Dermis blood vessel endothelial cell (primary cell): ENCODE measurements at regions not wholly inside any gene's neighbourhood (a gene's known extent, or its start where the extent isn't known, plus 50 kb on each side); places are given as distances from the start of the nearest gene placed in this dataset.
"Not testable (repeated sequence)": the region's sequence is repeated elsewhere in the genome, so short reads cannot be mapped to it uniquely, and the experiment has no call there.

Source experiments
- DNase-seq: peaks from one replicate; pipeline ENCODE4 v3.0.0; 2010

- no peak for DNase-seq
Observed at GRCh38 chr3:140752499-140752898, 74.6 kb downstream of the TRIM42 start.

DNA sequence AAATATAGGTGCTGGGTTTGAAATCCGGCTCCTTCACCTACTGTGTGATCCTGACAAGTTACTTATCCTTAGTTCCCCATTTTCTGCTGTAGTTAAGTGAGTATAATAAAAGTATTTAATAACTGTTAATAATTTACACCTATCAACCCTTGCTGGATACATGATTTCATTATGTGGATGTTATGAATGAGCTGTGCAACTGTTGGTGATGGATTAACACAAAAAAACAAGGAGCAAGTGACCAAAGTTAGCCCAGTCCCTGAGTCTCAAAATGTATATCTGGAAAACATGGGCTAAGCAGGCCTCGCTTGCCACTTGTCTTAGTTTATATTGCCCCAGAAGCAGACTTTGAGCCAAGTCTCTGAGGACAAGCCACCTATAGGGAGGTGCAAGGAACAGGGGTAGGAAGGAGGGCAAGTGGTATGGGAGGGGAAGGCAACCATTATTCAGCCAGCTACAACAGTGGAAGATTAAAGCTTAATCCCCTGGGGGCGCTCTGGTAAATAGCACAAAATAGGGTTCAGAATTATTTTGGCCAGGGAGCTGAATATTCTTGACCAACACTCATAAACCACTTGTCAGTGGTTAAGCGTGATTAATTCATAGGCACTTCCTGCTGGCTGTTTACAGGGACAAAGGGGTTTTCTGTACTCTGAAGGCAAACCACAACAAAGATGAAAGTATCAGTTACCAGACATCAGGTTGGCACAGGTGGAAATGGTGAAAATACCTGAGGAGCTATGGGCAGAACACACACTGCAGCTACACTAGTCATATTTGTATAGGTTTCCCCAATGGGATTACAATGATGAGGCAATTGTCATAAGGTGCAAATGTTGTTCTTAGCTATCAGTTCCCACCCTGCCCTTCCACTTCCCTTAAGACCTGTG lies 76.2 kb downstream of the TRIM42 start:
- no peak for DNase-seq

GRCh38 chr3:140754936-140755335 lies 77.1 kb downstream of the TRIM42 start:
- DNase-seq: no peak

- no peak for DNase-seq
Observed at GRCh38 chr3:140756240-140757016, 78.6 kb downstream of the TRIM42 start.

GRCh38 chr3:140758791-140759444 lies 81.1 kb downstream of the TRIM42 start:
- DNase-seq: no peak

DNA sequence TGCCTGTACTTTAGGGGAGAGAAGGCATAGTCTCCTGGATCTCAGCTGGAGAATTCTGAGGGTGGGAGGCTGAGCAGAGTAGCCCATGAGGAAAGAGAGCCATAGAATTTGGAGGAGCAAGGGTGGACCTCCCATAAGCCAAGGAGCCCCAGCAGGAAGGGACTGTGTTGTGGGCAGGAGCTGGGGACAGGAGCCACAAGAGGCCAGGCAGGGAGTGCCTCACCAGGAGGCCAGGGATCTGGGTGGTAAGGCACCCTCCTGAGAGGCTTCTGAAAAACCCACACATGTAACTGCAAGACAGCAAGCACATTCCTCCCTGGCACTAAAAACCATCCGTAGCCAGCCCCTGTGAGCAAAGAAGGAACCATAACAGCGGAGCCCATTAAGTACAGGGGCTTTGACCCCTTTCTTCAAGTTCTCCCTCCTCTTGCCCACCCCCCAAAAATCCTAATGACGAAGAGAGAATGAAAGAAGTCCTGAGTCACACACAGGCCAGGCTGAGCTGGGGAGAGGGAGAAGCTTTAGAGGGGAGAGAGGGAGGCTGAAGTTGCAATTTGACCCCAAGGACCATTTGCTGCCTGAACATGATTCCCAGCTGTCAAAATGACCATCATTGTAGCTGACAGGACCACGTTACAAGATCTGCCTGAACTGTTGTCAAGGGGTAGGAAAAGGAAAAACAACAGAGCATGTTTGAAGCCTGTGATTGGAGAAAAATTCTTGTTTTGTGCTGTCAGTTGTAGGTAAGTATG lies 82.6 kb downstream of the TRIM42 start:
- DNase-seq: no peak

- DNase-seq: no peak
Observed at GRCh38 chr3:140761076-140761639, 83.3 kb downstream of the TRIM42 start.

- no peak for DNase-seq
Observed at GRCh38 chr3:140762746-140763145, 84.9 kb downstream of the TRIM42 start.

DNA sequence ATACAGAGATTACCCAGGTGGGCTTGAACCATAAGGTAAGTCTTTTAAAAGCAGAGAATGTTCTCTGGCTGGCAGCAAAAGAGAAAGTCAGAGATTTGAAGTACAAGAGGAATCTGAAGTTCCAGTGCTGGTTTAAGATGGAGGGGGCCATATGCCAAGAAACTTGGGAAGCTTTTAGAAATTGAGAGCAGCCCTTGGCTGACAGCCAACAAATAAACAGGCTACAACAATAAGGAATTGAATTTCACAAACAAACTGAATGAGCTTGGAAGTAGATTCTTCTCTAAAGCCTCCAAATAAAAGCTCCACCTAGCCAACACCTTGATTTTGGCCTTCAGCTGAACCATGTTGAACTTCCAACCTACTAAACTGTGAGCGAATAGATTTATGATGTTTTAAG lies 85.7 kb downstream of the TRIM42 start:
- DNase-seq: no peak

GRCh38 chr3:140765246-140765645 lies 87.4 kb downstream of the TRIM42 start:
- DNase-seq: no peak

DNA sequence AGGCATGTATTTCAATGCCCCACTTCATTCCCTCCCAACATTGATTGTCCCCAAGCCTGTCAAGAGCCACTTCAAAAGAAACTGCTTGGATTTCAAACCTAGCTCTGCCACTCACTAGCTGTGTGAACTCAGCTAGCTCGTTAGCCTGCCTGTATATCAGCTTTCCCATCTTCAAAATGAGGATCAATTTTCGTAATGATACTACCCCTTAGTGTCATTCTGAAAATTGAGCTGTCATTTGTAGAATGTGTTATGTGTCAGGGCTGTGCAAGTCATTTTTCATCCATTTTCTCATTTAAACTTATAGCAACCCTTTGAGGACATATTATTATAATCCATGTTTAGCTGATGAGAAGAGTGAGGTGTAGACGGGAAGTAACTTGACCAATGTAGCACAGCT lies 88.6 kb downstream of the TRIM42 start:
- no peak for DNase-seq

- DNase-seq: no peak
Observed at GRCh38 chr3:140767566-140767965, 89.7 kb downstream of the TRIM42 start.

DNA sequence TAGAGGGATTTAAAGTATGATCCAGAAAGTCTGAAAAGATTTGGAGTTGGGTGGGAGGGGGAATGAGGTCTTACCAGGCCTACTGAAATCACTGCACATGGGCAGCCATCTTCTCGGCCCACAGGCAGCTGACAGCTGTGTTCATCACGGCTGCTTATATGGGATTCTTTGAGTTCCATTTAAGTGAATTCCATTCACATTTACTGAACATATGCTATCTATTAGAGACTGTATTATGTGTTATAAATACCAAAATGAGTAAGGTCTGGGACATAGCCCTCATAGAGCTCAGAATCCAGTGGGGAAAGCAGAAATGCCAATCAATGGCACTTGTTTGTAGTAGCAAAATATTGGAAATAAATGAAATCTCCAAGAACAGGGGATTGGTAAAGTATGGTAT lies 91.1 kb downstream of the TRIM42 start:
- DNase-seq: no peak

DNA sequence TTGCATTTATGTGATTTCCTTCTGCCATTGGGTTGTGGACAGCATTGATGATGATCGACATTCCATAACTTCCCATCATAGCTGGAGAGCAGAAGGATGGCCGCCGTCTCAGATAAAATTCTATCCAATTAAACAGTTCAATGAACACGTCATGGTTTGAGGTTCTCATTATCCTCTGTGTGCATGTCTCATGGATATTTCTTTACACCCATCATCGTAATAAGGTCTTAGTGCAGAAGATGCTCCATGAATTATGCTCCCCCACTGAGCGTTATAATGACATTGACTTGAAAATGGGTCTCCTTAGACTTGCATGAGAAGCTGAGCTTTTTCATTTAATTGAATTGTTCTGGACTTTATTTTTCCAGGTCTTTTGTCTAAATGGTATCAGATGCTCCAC lies 92.1 kb downstream of the TRIM42 start:
- DNase-seq: no peak

- DNase-seq: no peak
Observed at GRCh38 chr3:140770977-140771667, 93.3 kb downstream of the TRIM42 start.

DNA sequence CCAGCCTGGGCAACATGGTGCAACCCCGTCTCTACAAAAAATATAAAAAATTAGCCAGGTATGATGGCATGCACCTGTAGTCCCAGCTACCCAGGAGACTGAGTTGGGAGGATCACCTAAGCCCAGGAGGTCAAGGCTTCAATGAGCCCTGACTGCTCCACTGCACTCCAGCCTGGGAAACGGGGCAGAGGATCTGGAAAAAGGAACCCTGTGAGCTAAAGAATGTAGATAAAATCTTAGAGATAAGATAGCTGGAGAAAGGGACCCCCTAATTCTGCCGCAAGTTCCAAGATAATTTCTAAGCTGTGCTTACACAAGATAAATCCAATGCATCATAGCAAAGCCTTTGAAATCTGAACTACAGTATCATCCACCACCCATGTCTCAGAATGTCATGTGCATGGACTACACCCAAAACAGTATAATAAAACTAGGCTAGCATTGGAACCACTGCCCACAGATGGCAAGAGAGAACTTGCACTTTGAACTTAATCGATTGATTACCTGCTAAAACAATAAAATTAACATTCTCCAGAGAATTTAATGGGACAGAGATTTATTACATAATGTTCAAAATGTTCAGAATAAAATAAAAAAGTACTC lies 99.9 kb downstream of the TRIM42 start:
- no peak for DNase-seq

DNA sequence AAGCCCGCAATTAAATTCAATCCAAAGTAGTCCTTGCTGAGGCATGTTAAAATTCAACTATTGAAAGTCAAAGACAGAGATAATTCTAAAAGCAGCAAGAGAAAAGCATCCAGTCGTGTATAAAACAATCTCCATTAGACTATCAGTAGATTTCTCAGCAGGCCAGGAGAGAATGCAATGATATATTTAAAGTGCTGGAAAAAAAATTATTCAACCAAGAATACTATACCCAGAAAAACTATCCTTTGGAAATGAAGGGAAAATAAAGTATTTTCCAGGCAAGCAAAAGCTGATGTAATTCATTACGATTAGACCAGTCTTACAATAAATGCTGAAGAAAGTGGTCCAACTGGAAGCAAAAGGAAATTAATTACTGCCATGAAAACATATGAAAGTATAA lies 113.5 kb downstream of the TRIM42 start:
- no peak for DNase-seq

GRCh38 chr3:140794507-140794906 lies 116.6 kb downstream of the TRIM42 start:
- DNase-seq: no peak

GRCh38 chr3:140802898-140803297 lies 125.0 kb downstream of the TRIM42 start:
- DNase-seq: not testable (repeated sequence)

DNA sequence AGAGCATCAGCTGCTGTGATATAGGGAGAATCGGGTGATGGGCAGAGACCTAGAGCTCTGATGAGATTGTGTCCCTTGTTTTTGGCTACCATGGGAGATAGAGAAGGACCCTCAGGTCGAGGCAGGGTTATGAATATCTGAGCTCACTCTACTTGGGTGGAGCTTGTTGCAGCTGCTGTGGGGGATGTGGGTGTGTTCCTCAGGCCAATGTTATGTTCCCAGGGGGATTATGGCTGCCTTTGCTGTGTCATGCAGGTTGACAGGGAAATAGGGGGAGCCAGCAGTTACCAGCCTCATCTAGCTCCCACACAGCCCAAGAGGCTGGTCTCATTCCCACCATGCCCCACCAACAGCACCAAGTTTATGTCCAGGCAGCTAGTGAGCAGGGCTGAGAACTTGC lies 131.5 kb downstream of the TRIM42 start:
- DNase-seq: no peak
